ENCODE measurements at regions not wholly inside any gene's neighbourhood (a gene's known extent, or its start where the extent isn't known, plus 50 kb on each side); places are given as distances from the start of the nearest gene placed in this dataset.

GRCh38 chr7:153130052-153130451 lies 370.5 kb downstream of the ACTR3B start:
- TF ChIP-seq CTCF (IDR thresholded peaks at IDR 0.05 in 8 of 11, conservative IDR thresholded peaks at IDR 0.05 in 3 of 11) (no peak), POLR2AphosphoS5 (IDR thresholded peaks at IDR 0.05) (no peak)

All from spleen (tissue), 7 donors.